OCI-LY7 (cell line): ENCODE measurements at regions not wholly inside any gene's neighbourhood (a gene's known extent, or its start where the extent isn't known, plus 50 kb on each side); places are given as distances from the start of the nearest gene placed in this dataset.

ENCODE experiments used
- CTCF ChIP-seq: fragments of 200-600 bp; sonication (generic); conservative IDR thresholded peaks from 2 replicates; pipeline ENCODE4 v1.5.1; 2014; ENCODE audit warnings: mild to moderate bottlenecking, antibody characterized with exemption, low read length, moderate library complexity, mixed read lengths
- EZH2phosphoT487 ChIP-seq: fragments of 200-600 bp; sonication (generic); IDR thresholded peaks from 2 replicates; pipeline ENCODE4 v1.6.1; 2018; ENCODE audit warnings: low read depth, borderline replicate concordance, mild to moderate bottlenecking, mixed run types, antibody characterized with exemption, low read length, moderate library complexity, mixed read lengths

- no peak for TF ChIP-seq CTCF
- no peak for TF ChIP-seq EZH2phosphoT487
Measured at GRCh38 chr6:114430534-114431124, 87.8 kb upstream of the HS3ST5 start.
